ENCODE measurements at regions not wholly inside any gene's neighbourhood (a gene's known extent, or its start where the extent isn't known, plus 50 kb on each side); places are given as distances from the start of the nearest gene placed in this dataset.

GRCh38 chrX:13179100-13179499 is 134.7 kb upstream of the FAM9C start:
- no peak for DNase-seq (ENCODE audit: extremely low spot score)
- intact Hi-C loops (cut with DNase I): no loop called here
- Histone ChIP-seq H3K4me3 (no peak overlapping the region), H3K36me3 (no peaks in the 10 kb centered on the region), H3K4me1 (no peaks in the 10 kb centered on the region), H3K9me3 (no peaks in the 10 kb centered on the region), H3K27me3 (no peaks in the 10 kb centered on the region), H3K27ac (replicated peaks in 1 of 4) (no peak overlapping the region)
- TF ChIP-seq POLR2AphosphoS5 (IDR thresholded peaks at IDR 0.05) (no peak), CTCF (IDR thresholded peaks at IDR 0.05) (no peak), POLR2A (IDR thresholded peaks at IDR 0.05; ENCODE audit: low read depth) (no peak), EP300 (IDR thresholded peaks at IDR 0.05) (no peak)
- 86% methylated on average over 2 of the region's 2 CpGs for WGBS

GRCh38 chrX:13177921-13178566 is 133.6 kb upstream of the FAM9C start:
- H3K27me3 ChIP-seq: no peaks in the 10 kb centered on the region
- H3K4me1 ChIP-seq: no peaks in the 10 kb centered on the region
- H3K27ac ChIP-seq (replicated peaks in 1 of 4): no peak overlapping the region
- no peaks in the 10 kb centered on the region for H3K9me3 ChIP-seq
- intact Hi-C loops (cut with DNase I): no loop called here
- WGBS: 71% methylated on average over 6 of the region's 6 CpGs
- H3K36me3 ChIP-seq: no peaks in the 10 kb centered on the region
- TF ChIP-seq POLR2A (IDR thresholded peaks at IDR 0.05; ENCODE audit: low read depth): no peak
- no peak for TF ChIP-seq EP300 (IDR thresholded peaks at IDR 0.05)
- no peak for TF ChIP-seq CTCF (IDR thresholded peaks at IDR 0.05)
- no peak for TF ChIP-seq POLR2AphosphoS5 (IDR thresholded peaks at IDR 0.05)
- DNase-seq (ENCODE audit: extremely low spot score): no peak
- H3K4me3 ChIP-seq: no peak overlapping the region

DNA sequence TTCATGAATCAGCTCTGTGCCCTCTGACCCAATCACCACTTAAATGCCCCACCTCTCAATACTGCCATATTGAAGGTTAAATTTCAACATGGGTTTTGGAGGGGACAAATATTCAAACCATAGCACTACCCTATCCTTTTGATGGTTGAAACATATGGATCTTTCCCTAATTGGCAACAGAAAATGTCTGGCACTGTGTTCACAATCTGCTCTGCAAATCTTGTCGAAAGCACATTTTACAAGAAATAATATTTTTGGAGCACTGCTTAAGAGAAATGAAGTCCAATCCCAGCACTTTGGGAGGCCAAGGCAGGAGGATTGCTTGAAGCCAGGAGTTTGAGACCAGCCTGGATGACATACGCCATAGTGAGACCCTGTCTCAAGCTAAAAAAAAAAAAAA is 130.6 kb upstream of the FAM9C start:
- Histone ChIP-seq H3K27ac (replicated peaks in 1 of 4) (no peak overlapping the region), H3K4me3 (no peak overlapping the region), H3K27me3 (no peaks in the 10 kb centered on the region), H3K36me3 (no peaks in the 10 kb centered on the region), H3K9me3 (no peaks in the 10 kb centered on the region), H3K4me1 (no peaks in the 10 kb centered on the region)
- intact Hi-C loops (cut with DNase I): no loop called here
- WGBS: 94% methylated on average over 2 of the region's 2 CpGs
- TF ChIP-seq POLR2AphosphoS5 (IDR thresholded peaks at IDR 0.05) (no peak), POLR2A (IDR thresholded peaks at IDR 0.05; ENCODE audit: low read depth) (no peak), CTCF (IDR thresholded peaks at IDR 0.05) (no peak), EP300 (IDR thresholded peaks at IDR 0.05) (no peak)
- no peak for DNase-seq (ENCODE audit: extremely low spot score)

DNA sequence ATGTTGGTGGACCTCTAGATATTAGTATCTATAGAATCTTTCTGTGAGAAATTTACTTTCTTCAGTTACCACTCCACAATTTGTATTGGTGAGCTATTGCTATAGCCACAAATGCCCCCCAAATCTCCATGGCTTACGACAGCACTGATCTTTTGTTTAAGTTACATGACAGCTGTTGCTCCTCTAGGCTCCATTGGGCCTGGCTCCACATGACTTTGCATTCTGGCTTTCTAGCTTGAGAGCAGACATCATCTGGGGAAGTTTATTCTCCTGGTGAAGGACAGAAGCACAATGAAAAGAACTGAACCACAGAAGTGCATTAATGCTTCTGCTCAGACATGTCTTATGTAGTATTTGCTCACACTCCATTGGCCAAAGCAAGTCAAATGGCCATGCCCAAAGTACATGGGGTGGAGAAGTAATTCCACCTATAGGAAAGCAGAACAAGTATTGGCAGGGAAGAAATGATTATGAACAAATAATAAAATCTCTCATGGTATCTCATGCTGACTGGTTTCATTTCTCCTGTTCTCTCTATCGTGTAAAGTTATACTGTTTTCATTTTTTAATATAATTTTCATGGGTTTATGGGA is 126.6 kb upstream of the FAM9C start:
- Histone ChIP-seq H3K4me1 (peaks cover 7 to 17% (median 15%) of the 10 kb centered on the region in 4 donors), H3K4me3 (no peak overlapping the region), H3K9me3 (no peaks in the 10 kb centered on the region), H3K27ac (replicated peaks in 1 of 4) (no peak overlapping the region), H3K36me3 (no peaks in the 10 kb centered on the region), H3K27me3 (no peaks in the 10 kb centered on the region)
- TF ChIP-seq POLR2A (IDR thresholded peaks at IDR 0.05; ENCODE audit: low read depth) (no peak), CTCF (IDR thresholded peaks at IDR 0.05) (no peak), POLR2AphosphoS5 (IDR thresholded peaks at IDR 0.05) (no peak), EP300 (IDR thresholded peaks at IDR 0.05) (no peak)
- intact Hi-C loops (cut with DNase I): no loop called here
- 85% methylated on average over 2 of the region's 2 CpGs for WGBS
- DNase-seq (ENCODE audit: extremely low spot score): no peak
